A673 (cell line): ENCODE measurements at regions not wholly inside any gene's neighbourhood (a gene's known extent, or its start where the extent isn't known, plus 50 kb on each side); places are given as distances from the start of the nearest gene placed in this dataset.

Source experiments
- BruUV-seq: library from RNA; stranded (reverse); fragments of 400-500 nt; replicated peaks from 2 replicates; lab custom pipeline; 2021; lab: Mats Ljungman, UMichigan
- CTCF ChIA-PET: fragments of 300-600 bp; sonication (Branson Sonifier 250); formaldehyde crosslinking; loops from one replicate; lab custom pipeline; 2022; ENCODE audit warnings: antibody characterized with exemption; lab: Charles Lee
- POLR2A ChIA-PET: fragments of 300-600 bp; sonication (Branson Sonifier 250); formaldehyde crosslinking; loops from one replicate; lab custom pipeline; 2022; ENCODE audit warnings: antibody characterized with exemption; ENCODE audit not compliant: low non-redundant PET; lab: Charles Lee
- DNase-seq: peaks from one replicate; pipeline ENCODE4 v3.0.0-alpha.2; 2015; ENCODE audit warnings: low spot score
- H3K27ac ChIP-seq: fragments of 200-600 bp; sonication (generic); 2 replicates; pipeline ENCODE4 v1.5.1; 2016; ENCODE audit warnings: mixed run types, low read depth, mild to moderate bottlenecking, mixed read lengths, antibody characterized with exemption, low read length; ENCODE audit not compliant: poor library complexity, severe bottlenecking
- H3K27me3 ChIP-seq: fragments of 200-600 bp; sonication (generic); replicated peaks from 2 replicates; pipeline ENCODE4 v1.6.1; 2017; ENCODE audit warnings: mixed run types, low read depth, mild to moderate bottlenecking, mixed read lengths, antibody characterized with exemption, low read length; ENCODE audit not compliant: insufficient read depth, poor library complexity
- H3K36me3 ChIP-seq: fragments of 200-600 bp; sonication (generic); 2 replicates; pipeline ENCODE4 v1.6.1; 2016; ENCODE audit warnings: mixed run types, mild to moderate bottlenecking, mixed read lengths, antibody characterized with exemption, low read length; ENCODE audit not compliant: insufficient read depth, poor library complexity, severe bottlenecking
- H3K4me1 ChIP-seq: fragments of 200-600 bp; sonication (generic); 2 replicates; pipeline ENCODE4 v1.6.1; 2017; ENCODE audit warnings: mixed run types, mild to moderate bottlenecking, mixed read lengths, antibody characterized with exemption, low read length; ENCODE audit not compliant: insufficient read depth, poor library complexity, severe bottlenecking
- H3K4me3 ChIP-seq: fragments of 200-600 bp; sonication (generic); 2 replicates; pipeline ENCODE4 v1.5.1; 2016; ENCODE audit warnings: low read depth, mixed run types, mild to moderate bottlenecking, mixed read lengths, low read length; ENCODE audit not compliant: poor library complexity, severe bottlenecking
- H3K9me3 ChIP-seq: fragments of 200-600 bp; sonication (generic); 2 replicates; pipeline ENCODE4 v1.6.1; 2016; ENCODE audit warnings: mixed run types, low read depth, mild to moderate bottlenecking, mixed read lengths, antibody characterized with exemption, low read length; ENCODE audit not compliant: poor library complexity, severe bottlenecking
- CTCF ChIP-seq: fragments of 300-800, 200-600 bp; sonication (generic); conservative IDR thresholded peaks from 2 replicates; pipeline ENCODE4 v1.5.1; 2017; ENCODE audit warnings: low read depth, mild to moderate bottlenecking, antibody characterized with exemption, low read length, moderate library complexity, mixed read lengths
- EZH2 ChIP-seq: fragments of 200-600 bp; sonication (generic); IDR thresholded peaks from 2 replicates; pipeline ENCODE4 v1.6.1; 2017; ENCODE audit warnings: borderline replicate concordance, low read depth, mild to moderate bottlenecking, mixed read lengths, antibody characterized with exemption, low read length; ENCODE audit not compliant: poor library complexity, severe bottlenecking
- intact Hi-C: fragments of 100-400 bp; cut with micrococcal nuclease; formaldehyde crosslinking; loops from one replicate; pipeline ENCODE4 v1.10.0; 2022; ENCODE audit not compliant: unreplicated experiment

- BruUV-seq = no TSS peak
- no peak for DNase-seq
- no peak overlapping the region for H3K4me3 ChIP-seq
- no peak for TF ChIP-seq CTCF
- no peaks in the 10 kb centered on the region for H3K9me3 ChIP-seq
- CTCF ChIA-PET = no interaction called here
- POLR2A ChIA-PET = no interaction called here
- no peaks in the 10 kb centered on the region for H3K36me3 ChIP-seq
- H3K27me3 ChIP-seq = peaks cover 10% of the 10 kb centered on the region
- H3K4me1 ChIP-seq = no peaks in the 10 kb centered on the region
- H3K27ac ChIP-seq = no peak overlapping the region
- intact Hi-C loops = no loop called here
Observed at GRCh38 chr18:41756141-41756540, 198.9 kb upstream of the PIK3C3 start.

- intact Hi-C loops = no loop called here
- Histone ChIP-seq H3K4me3 (no peak overlapping the region), H3K27me3 (peaks cover 10% of the 10 kb centered on the region), H3K9me3 (no peaks in the 10 kb centered on the region), H3K27ac (no peak overlapping the region), H3K36me3 (no peaks in the 10 kb centered on the region), H3K4me1 (no peaks in the 10 kb centered on the region)
- no TSS peak for BruUV-seq
- ChIA-PET POLR2A (no interaction called here), CTCF (no interaction called here)
- no peak for DNase-seq
- TF ChIP-seq CTCF (no peak), EZH2 (no peak)
Observed at GRCh38 chr18:41754332-41754731, 200.7 kb upstream of the PIK3C3 start.

- no peak for DNase-seq
- Histone ChIP-seq H3K4me3 (no peak overlapping the region), H3K36me3 (no peaks in the 10 kb centered on the region), H3K27me3 (peaks cover 14% of the 10 kb centered on the region), H3K4me1 (no peaks in the 10 kb centered on the region), H3K27ac (no peak overlapping the region), H3K9me3 (no peaks in the 10 kb centered on the region)
- ChIA-PET CTCF (no interaction called here), POLR2A (no interaction called here)
- TF ChIP-seq EZH2 (no peak), CTCF (no peak)
- BruUV-seq = no TSS peak
- intact Hi-C loops = no loop called here
Observed at GRCh38 chr18:41753826-41754225, 201.2 kb upstream of the PIK3C3 start.
